ENCODE measurements at regions not wholly inside any gene's neighbourhood (a gene's known extent, or its start where the extent isn't known, plus 50 kb on each side); places are given as distances from the start of the nearest gene placed in this dataset.

- TF ChIP-seq CTCF (conservative IDR thresholded peaks at IDR 0.05 in 1 of 2, IDR thresholded peaks at IDR 0.05 in 1 of 2; ENCODE audit: low read depth in 1 of 2, low read length in 2 of 2) (no peak), EZH2 (IDR thresholded peaks at IDR 0.05; ENCODE audit: low read length, missing control alignments) (no peak)
These were observed 55.0 kb upstream of the PRR23E start for GRCh38 chr3:127137757-127138536.

Data from fibroblast of lung (primary cell).